ENCODE measurements at regions not wholly inside any gene's neighbourhood (a gene's known extent, or its start where the extent isn't known, plus 50 kb on each side); places are given as distances from the start of the nearest gene placed in this dataset.

GRCh38 chrX:95145848-95146490, 1472.0 kb downstream of the FAM133A start (continued):
- TF ChIP-seq CTCF (IDR thresholded peaks at IDR 0.05; ENCODE audit: control extremely low read depth in 1 of 3, insufficient read depth in 1 of 3, low read depth in 1 of 3, low read length in 3 of 3) = no peak
- no peak for TF ChIP-seq NRF1 (IDR thresholded peaks at IDR 0.05; ENCODE audit: low read depth, low read length)

Data from H1 (cell line).